ENCODE measurements at regions not wholly inside any gene's neighbourhood (a gene's known extent, or its start where the extent isn't known, plus 50 kb on each side); places are given as distances from the start of the nearest gene placed in this dataset.
"Not testable (repeated sequence)": the region's sequence is repeated elsewhere in the genome, so short reads cannot be mapped to it uniquely, and the experiment has no call there.

DNA sequence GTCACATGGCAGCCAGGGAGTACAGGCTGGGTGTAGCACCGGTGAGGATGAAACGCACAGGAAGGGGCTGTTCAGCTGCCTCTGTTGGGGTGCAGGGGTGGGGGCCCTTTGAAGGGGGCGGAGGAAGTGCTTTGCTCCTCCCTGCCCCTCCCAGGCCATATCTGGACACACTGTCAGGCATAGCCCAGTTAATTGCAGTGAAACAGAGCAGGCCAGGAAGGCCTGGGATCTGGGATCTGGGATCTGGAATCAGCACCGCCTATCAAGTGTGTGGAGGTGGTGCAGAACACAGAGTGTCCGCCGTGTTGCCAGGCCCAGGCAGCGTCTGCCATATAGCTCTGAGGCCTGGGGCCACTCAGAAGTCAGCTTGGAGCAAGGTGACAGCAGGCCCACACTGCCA, 85.5 kb upstream of the EPCAM start:
- TF ChIP-seq POLR2A (IDR thresholded peaks at IDR 0.05; ENCODE audit: low read depth) (no peak), POLR2AphosphoS5 (IDR thresholded peaks at IDR 0.05) (no peak), CTCF (IDR thresholded peaks at IDR 0.05) (no peak), EP300 (IDR thresholded peaks at IDR 0.05) (no peak)
- no peak overlapping the region for H3K4me3 ChIP-seq
- WGBS, result 78% methylated on average over 6 of the region's 7 CpGs
- H3K27ac ChIP-seq (replicated peaks in 1 of 4), result no peak overlapping the region
- H3K36me3 ChIP-seq, result no peaks in the 10 kb centered on the region
- no peaks in the 10 kb centered on the region for H3K4me1 ChIP-seq
- DNase-seq (ENCODE audit: extremely low spot score), result no peak
- intact Hi-C loops (cut with DNase I), result no loop called here
- no peaks in the 10 kb centered on the region for H3K27me3 ChIP-seq
- no peaks in the 10 kb centered on the region for H3K9me3 ChIP-seq

DNA sequence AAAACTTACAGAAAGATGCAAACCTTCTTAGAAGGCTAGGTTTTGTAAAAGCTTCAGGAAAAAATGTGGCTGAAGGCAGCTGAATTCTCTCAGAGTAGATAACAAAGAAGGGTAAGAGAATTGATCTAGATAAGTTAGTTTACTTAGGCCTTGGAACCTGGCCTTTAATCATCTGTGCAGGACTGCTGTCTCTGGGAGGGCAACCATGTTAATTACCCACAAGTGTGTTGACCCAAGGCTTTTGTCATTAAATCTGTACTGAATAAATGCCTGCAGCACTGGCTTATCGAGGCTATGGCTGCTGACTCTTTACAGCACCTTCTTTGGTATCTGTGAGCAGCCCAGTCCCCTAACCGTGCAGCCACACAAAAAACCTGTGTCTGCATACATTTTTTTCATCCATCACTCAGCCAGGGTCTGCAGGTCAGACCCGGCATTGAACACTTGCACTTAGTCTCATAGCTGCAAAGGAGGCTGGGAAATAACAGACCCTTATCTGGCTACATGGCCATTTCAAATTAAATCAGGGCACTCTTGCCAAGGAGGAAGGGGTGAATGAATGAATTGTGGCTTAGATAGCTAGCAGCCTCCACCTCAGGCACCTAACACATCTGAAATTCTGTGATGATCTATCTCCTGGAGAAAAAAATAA, 86.4 kb upstream of the EPCAM start:
- Histone ChIP-seq H3K4me3 (no peak overlapping the region), H3K4me1 (no peaks in the 10 kb centered on the region), H3K27ac (replicated peaks in 1 of 4) (no peak overlapping the region), H3K36me3 (no peaks in the 10 kb centered on the region), H3K9me3 (no peaks in the 10 kb centered on the region), H3K27me3 (no peaks in the 10 kb centered on the region)
- TF ChIP-seq POLR2A (IDR thresholded peaks at IDR 0.05; ENCODE audit: low read depth) (no peak), POLR2AphosphoS5 (IDR thresholded peaks at IDR 0.05) (no peak), EP300 (IDR thresholded peaks at IDR 0.05) (no peak), CTCF (IDR thresholded peaks at IDR 0.05) (no peak)
- 88% methylated on average over 3 of the region's 3 CpGs for WGBS
- no peak for DNase-seq (ENCODE audit: extremely low spot score)
- intact Hi-C loops (cut with DNase I), result no loop called here

- H3K36me3 ChIP-seq; H3K4me3 ChIP-seq; H3K9me3 ChIP-seq; DNase-seq (ENCODE audit: extremely low spot score); H3K27me3 ChIP-seq; intact Hi-C loops (cut with DNase I); H3K27ac ChIP-seq (replicated peaks in 1 of 4): not testable (repeated sequence)
- 100% methylated on average over 2 of the region's 4 CpGs for WGBS
- peaks cover 3 to 11% (median 5%) of the 10 kb centered on the region in 4 donors for H3K4me1 ChIP-seq
Observed at GRCh38 chr2:47279525-47279924, 89.6 kb upstream of the EPCAM start.

DNA sequence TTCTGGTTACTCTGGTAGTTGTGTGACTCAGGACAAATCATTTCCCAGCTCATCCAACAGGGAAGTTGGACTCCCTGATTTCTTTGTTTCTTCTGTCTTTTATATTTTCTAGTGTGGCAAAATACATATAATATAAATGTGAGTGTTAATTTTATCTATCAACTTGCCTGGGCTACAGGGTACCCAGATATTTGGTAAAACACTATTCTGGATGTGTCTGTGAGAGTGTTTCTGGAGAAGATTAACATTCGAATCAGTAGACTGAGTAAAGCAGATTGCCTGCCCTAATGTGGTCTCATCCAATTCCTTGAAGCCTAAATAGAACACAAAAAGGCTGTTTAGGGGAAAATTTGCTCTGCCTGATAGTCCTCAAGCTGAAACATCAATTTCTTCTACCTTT, 91.1 kb upstream of the EPCAM start:
- Histone ChIP-seq H3K27me3 (no peaks in the 10 kb centered on the region), H3K4me1 (peaks cover 13 to 27% (median 21%) of the 10 kb centered on the region in 4 donors), H3K9me3 (no peaks in the 10 kb centered on the region), H3K27ac (replicated peaks in 1 of 4) (no peak overlapping the region), H3K36me3 (no peaks in the 10 kb centered on the region), H3K4me3 (no peak overlapping the region)
- intact Hi-C loops (cut with DNase I), result no loop called here
- no peak for DNase-seq (ENCODE audit: extremely low spot score)
- WGBS, result 96% methylated on average over 1 of the region's 1 CpG
- TF ChIP-seq POLR2A (IDR thresholded peaks at IDR 0.05; ENCODE audit: low read depth) (no peak), CTCF (IDR thresholded peaks at IDR 0.05) (no peak), POLR2AphosphoS5 (IDR thresholded peaks at IDR 0.05) (no peak)

- intact Hi-C loops (cut with DNase I), result no loop called here
- H3K4me3 ChIP-seq, result no peak overlapping the region
- DNase-seq (ENCODE audit: extremely low spot score), result no peak
- TF ChIP-seq POLR2A (IDR thresholded peaks at IDR 0.05; ENCODE audit: low read depth), result no peak
- TF ChIP-seq CTCF (IDR thresholded peaks at IDR 0.05), result no peak
- H3K4me1 ChIP-seq, result peaks cover 15 to 35% (median 29%) of the 10 kb centered on the region in 4 donors
- no peaks in the 10 kb centered on the region for H3K36me3 ChIP-seq
- H3K9me3 ChIP-seq, result no peaks in the 10 kb centered on the region
- no peaks in the 10 kb centered on the region for H3K27me3 ChIP-seq
- no peak overlapping the region for H3K27ac ChIP-seq (replicated peaks in 1 of 4)
Observed at GRCh38 chr2:47277187-47277586, 91.9 kb upstream of the EPCAM start.

Measured in esophagus muscularis mucosa (tissue), 4 donors.